Activated CD8-positive, alpha-beta memory T cell treated with anti-CD3 and anti-CD28 coated beads, Interleukin-2, amount 50 U/mL, for 48 hours (primary cell): ENCODE measurements at regions not wholly inside any gene's neighbourhood (a gene's known extent, or its start where the extent isn't known, plus 50 kb on each side); places are given as distances from the start of the nearest gene placed in this dataset.
"Not testable (repeated sequence)": the region's sequence is repeated elsewhere in the genome, so short reads cannot be mapped to it uniquely, and the experiment has no call there.

Experiments used
- DNase-seq: peaks from one replicate; pipeline ENCODE4 v3.0.0-alpha.2; 2020

DNA sequence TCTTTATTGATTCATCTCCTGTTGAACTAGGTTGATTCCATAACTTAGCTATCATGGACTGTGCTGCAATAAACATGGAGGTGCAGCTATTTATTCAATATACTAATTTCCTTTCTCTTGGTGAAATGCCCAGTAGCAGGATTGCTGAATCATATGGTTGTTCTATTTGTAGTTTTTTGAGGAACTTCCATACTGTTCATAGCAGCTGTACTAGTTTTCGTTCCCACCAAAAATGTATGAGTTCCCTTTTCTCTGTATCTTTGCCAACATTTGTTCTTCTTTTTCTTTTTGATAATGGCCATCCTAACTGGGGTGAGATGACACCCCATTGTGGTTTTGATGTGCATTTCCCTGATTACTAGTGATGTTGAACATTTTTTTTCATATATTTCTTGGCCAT is 87.2 kb upstream of the NAV2 start:
- DNase-seq = no peak

DNA sequence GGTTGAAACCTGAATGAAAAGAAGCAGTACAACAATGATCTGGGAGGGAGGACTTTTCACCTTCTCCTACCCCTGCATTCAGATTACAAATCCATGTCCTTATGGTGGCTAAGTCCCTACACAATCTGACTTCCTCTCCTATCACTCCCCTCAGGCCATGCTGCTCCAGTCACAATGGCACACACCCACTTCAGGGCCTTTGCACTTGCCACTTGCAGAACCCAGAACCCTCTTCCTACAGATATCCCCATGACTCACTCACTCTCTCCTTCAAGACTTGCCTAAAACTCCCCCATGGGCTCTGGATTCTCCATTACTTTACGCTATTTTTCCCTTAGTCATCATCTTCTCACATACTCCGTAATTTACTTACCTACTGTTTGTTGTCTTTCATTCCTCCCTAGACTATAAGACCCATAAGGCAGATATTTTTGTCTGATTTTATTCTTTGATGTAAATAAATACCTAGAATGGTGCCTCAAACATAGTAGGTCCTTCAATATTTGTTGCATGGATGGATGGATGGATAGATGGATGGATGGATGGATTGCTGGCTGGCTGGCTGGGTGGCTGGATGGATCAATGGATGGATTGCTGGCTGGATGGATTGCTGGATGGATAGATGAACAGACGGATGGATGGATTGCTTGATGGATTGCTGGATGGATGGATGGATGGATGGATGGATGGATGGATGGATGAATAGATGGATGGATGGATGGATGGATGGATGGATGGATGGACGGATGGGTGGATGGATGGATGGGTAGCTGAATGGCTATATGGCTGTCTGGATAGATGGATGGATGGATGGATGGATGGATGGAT is 94.7 kb upstream of the NAV2 start:
- no peak for DNase-seq

DNA sequence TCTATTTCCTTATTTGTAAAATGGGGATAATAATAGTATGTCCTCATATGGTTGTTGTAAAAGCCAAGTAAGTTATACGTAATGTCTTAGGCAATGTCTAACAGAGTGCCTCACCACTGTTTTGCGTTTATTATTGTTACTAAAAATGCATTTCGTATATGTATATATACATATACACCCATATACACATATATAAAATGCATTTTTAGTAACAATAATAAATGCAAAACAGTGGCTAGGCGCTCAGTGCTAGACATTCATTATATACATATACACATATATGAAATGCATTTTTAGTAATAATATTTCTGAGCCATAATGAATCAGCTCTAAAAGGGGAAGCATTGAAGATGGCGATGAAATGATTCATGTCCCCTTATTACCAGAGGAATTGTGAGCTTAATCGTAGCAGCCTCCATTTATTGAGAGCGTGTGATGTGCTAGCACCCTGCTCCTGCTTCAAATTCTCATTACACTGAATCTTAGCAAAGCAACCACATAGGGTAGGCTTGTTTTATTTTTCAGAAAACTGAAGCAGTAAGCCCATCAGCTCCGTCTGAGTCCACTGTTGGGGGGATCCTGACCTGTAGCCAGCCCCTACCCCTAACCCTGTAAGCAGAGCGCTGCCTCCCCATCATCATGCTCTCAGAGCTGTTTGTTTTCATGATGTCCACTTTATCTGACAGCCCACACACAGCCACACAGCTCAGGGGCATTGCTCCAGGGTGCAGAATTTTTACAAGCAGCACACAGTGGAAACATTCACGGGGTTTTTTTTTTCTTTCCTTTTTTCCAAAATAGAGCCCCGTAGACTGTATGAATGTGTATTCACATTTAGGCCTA is 97.1 kb upstream of the NAV2 start:
- DNase-seq = no peak

GRCh38 chr11:19614370-19614940 is 98.2 kb upstream of the NAV2 start:
- DNase-seq = no peak

GRCh38 chr11:19612025-19612424 is 100.6 kb upstream of the NAV2 start:
- DNase-seq = not testable (repeated sequence)

GRCh38 chr11:19607656-19608360 is 104.8 kb upstream of the NAV2 start:
- no peak for DNase-seq

DNA sequence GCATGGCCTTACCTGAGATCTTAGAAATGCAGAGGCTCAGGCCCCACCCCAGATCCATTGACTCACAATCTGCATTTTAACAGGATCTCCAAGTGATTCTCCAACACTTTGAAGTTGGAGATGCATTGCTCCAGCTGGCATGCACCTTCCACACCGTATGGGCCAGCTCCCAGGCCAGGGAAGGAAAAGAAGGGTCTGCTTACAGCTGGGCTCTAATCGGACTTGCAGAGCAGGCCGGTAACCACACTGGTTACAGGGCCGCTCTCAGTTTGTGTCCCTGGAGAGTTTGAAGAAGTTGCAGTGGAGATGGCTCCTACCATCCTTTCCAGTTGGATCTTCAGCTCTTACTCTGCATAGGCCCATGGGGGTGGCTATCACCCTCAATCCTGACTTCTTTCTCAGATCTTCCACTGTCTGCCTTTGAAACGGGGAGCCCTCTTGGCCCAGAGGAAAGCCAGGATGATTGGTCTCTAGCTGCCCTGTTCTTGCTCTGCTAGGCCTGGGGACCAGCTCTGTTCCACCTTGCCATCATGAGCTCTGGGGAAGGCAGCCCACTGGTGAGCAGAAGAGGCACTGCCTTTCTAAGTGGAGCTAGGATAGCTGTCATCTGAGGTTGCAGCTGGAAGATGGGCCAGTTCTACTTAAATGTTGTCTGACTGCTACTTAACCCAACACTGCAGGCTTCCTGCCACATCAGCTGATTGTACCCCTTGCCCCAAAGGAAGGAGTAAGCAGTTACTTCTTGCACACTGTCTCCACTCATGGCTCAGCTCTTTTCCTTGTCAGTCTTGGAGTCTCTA is 105.6 kb upstream of the NAV2 start:
- DNase-seq = no peak

- no peak for DNase-seq
Observed at GRCh38 chr11:19605520-19606371, 106.9 kb upstream of the NAV2 start.

- no peak for DNase-seq
Observed at GRCh38 chr11:19604679-19605375, 107.8 kb upstream of the NAV2 start.

- no peak for DNase-seq
Observed at GRCh38 chr11:19603771-19604170, 108.9 kb upstream of the NAV2 start.

- DNase-seq = no peak
Observed at GRCh38 chr11:19602891-19603290, 109.7 kb upstream of the NAV2 start.

GRCh38 chr11:19602406-19602805 is 110.2 kb upstream of the NAV2 start:
- no peak for DNase-seq

GRCh38 chr11:19601235-19601634 is 111.4 kb upstream of the NAV2 start:
- no peak for DNase-seq

DNA sequence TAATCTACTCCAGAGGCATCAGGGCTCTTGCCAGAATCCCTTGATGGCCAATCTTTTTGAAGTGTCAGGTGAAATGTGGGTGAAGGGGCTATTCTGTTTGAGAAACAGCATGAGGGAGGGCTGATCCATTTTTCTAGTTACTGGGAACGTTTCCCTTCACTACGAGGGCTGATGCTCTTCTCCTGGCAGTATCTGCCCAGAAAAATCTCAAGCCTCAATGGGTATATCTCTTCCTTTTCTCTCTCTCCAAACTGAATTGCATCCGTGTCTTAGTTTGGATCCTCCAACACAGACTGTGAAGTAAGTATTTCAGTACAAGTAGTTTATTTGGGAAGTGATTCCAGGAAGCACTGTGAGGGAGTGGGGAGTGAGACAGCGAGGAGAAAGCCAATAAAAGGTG is 113.0 kb upstream of the NAV2 start:
- DNase-seq = no peak

- no peak for DNase-seq
Observed at GRCh38 chr11:19598876-19599486, 113.7 kb upstream of the NAV2 start.

- DNase-seq = no peak
Observed at GRCh38 chr11:19598456-19598855, 114.2 kb upstream of the NAV2 start.

GRCh38 chr11:19597876-19598275 is 114.8 kb upstream of the NAV2 start:
- DNase-seq = no peak

- DNase-seq = no peak
Observed at GRCh38 chr11:19597206-19597605, 115.4 kb upstream of the NAV2 start.

GRCh38 chr11:19595840-19596751 is 116.5 kb upstream of the NAV2 start:
- no peak for DNase-seq
